ENCODE measurements at regions not wholly inside any gene's neighbourhood (a gene's known extent, or its start where the extent isn't known, plus 50 kb on each side); places are given as distances from the start of the nearest gene placed in this dataset.

DNA sequence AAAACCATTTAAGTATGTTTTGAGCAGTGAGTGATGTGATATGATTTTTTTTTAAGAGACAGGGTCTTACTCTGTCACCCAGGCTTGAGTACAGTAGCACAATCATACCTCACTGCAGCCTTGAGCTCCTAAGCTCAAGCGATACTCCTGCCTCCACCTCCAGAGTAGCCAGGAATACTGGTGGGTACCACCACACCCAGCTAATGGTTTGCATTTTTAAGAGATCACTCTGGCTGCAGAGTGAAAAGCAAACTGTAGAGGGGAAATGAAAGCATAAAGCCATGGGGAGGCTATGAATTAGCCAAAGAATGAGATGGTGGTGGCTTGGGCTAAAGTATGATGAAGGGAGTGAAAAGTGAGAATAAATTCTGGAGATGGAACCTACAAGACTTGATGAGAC, 199.1 kb downstream of the HINT1 start:
- TF ChIP-seq, protein P1, sequence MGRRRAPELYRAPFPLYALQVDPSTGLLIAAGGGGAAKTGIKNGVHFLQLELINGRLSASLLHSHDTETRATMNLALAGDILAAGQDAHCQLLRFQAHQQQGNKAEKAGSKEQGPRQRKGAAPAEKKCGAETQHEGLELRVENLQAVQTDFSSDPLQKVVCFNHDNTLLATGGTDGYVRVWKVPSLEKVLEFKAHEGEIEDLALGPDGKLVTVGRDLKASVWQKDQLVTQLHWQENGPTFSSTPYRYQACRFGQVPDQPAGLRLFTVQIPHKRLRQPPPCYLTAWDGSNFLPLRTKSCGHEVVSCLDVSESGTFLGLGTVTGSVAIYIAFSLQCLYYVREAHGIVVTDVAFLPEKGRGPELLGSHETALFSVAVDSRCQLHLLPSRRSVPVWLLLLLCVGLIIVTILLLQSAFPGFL (CRISPR knock-in tag; IDR thresholded peaks at IDR 0.05; ENCODE audit: borderline replicate concordance): no peak
- TF ChIP-seq ESRRA (CRISPR knock-in tag; IDR thresholded peaks at IDR 0.05; ENCODE audit: borderline replicate concordance): no peak
- no peak for TF ChIP-seq ZNF138 (CRISPR knock-in tag; conservative IDR thresholded peaks at IDR 0.05)
- TF ChIP-seq, protein P2, sequence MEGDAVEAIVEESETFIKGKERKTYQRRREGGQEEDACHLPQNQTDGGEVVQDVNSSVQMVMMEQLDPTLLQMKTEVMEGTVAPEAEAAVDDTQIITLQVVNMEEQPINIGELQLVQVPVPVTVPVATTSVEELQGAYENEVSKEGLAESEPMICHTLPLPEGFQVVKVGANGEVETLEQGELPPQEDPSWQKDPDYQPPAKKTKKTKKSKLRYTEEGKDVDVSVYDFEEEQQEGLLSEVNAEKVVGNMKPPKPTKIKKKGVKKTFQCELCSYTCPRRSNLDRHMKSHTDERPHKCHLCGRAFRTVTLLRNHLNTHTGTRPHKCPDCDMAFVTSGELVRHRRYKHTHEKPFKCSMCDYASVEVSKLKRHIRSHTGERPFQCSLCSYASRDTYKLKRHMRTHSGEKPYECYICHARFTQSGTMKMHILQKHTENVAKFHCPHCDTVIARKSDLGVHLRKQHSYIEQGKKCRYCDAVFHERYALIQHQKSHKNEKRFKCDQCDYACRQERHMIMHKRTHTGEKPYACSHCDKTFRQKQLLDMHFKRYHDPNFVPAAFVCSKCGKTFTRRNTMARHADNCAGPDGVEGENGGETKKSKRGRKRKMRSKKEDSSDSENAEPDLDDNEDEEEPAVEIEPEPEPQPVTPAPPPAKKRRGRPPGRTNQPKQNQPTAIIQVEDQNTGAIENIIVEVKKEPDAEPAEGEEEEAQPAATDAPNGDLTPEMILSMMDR (IDR thresholded peaks at IDR 0.05): no peak
- TF ChIP-seq CREM (CRISPR knock-in tag; IDR thresholded peaks at IDR 0.05): no peak
